Bronchial epithelial cell (primary cell): ENCODE measurements at regions not wholly inside any gene's neighbourhood (a gene's known extent, or its start where the extent isn't known, plus 50 kb on each side); places are given as distances from the start of the nearest gene placed in this dataset.

Experiments
- DNase-seq: peaks from one replicate; pipeline ENCODE4 v3.0.0-alpha.2; 2010; ENCODE audit warnings: low read depth
- FAIRE-seq: peaks from 2 replicates; lab custom pipeline; 2011; peaks lifted over from hg19 to GRCh38; lab: Jason Lieb, UNC
- H3K27me3 ChIP-seq: 2 replicates; pipeline ENCODE4 v1.5.1; 2011; ENCODE audit warnings: low read length; ENCODE audit not compliant: control insufficient read depth, insufficient read depth
- H3K36me3 ChIP-seq: 2 replicates; pipeline ENCODE4 v1.5.1; 2011; ENCODE audit warnings: low read length; ENCODE audit not compliant: control insufficient read depth, insufficient read depth
- H3K4me3 ChIP-seq: 2 replicates; pipeline ENCODE4 v1.5.1; 2011; ENCODE audit warnings: mild to moderate bottlenecking, low read depth, low read length, control low read depth
- TF ChIP-seq, protein P1 (sequence below): IDR thresholded peaks from 2 replicates; pipeline ENCODE4 v1.5.1; 2011; ENCODE audit warnings: mild to moderate bottlenecking, moderate library complexity, low read length, control low read depth, inconsistent platforms; ENCODE audit not compliant: insufficient read depth, severe bottlenecking

- Histone ChIP-seq H3K36me3 (no peaks in the 10 kb centered on the region), H3K27me3 (no peaks in the 10 kb centered on the region), H3K4me3 (no peak overlapping the region)
- FAIRE-seq: no peak
- TF ChIP-seq, protein P1, sequence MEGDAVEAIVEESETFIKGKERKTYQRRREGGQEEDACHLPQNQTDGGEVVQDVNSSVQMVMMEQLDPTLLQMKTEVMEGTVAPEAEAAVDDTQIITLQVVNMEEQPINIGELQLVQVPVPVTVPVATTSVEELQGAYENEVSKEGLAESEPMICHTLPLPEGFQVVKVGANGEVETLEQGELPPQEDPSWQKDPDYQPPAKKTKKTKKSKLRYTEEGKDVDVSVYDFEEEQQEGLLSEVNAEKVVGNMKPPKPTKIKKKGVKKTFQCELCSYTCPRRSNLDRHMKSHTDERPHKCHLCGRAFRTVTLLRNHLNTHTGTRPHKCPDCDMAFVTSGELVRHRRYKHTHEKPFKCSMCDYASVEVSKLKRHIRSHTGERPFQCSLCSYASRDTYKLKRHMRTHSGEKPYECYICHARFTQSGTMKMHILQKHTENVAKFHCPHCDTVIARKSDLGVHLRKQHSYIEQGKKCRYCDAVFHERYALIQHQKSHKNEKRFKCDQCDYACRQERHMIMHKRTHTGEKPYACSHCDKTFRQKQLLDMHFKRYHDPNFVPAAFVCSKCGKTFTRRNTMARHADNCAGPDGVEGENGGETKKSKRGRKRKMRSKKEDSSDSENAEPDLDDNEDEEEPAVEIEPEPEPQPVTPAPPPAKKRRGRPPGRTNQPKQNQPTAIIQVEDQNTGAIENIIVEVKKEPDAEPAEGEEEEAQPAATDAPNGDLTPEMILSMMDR: no peak
- no peak for DNase-seq
These were observed 2086.5 kb upstream of the TENM3 start for GRCh38 chr4:180156684-180157083.

DNA sequence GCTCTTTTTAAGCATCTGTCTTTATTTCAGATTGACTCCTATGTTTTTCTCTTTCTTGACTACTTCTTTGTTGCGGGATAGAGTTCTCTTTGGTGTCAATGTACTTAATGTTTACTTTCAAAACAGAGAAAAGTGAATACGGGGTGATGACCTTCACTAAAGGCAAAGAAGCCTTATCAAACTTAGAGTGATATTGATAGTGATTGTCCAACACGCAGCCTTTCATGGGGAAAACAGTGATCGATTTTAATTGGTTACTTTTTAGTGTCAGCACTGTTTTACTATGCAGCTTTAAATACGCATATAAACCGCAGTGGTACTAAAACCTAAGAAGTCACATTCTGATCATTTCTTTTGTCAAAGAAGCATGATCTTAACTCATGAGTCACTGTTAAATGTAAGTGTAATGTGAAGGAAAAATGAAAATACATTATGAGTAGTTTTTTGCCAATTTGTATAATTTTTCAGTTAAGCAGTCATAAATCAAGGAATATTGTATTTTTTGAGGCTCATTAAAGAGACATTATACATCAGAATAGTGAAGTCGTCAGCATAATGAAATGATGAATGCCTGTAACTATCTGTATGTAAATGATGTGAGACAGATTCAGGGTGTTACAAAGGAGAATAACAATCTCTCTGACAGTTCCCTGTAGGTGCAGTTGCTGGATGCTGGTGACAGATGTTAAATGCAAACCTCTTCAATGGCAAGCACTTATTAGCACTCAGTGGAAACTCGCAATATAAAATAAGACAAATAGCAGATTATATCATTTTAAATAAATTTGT lies 2082.8 kb upstream of the TENM3 start:
- FAIRE-seq: no peak
- H3K4me3 ChIP-seq: no peak overlapping the region
- no peaks in the 10 kb centered on the region for H3K36me3 ChIP-seq
- no peaks in the 10 kb centered on the region for H3K27me3 ChIP-seq
- TF ChIP-seq, protein P1: no peak
- no peak for DNase-seq

GRCh38 chr4:180164799-180165198 lies 2078.4 kb upstream of the TENM3 start:
- Histone ChIP-seq H3K4me3 (no peak overlapping the region), H3K36me3 (no peaks in the 10 kb centered on the region), H3K27me3 (no peaks in the 10 kb centered on the region)
- TF ChIP-seq, protein P1: no peak
- DNase-seq: no peak
- no peak for FAIRE-seq

DNA sequence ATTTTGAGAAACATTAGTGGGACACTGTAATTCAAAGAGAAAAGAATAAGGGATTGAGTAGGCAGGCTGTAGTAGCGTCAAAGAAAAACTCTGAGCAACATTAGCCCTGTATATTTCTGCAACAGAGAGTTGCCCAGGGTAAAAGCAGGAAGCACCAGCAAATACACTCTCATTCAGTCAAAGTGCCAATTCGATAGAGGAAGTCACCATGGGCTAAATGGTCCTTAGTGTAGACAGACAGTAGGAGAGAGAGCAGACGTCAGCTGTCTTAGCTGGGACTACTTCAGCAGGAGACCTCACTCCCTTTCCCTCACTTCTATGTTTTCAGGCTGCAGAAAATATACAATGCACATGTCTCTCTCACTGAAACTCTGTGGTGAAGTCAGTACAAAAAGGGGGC lies 2073.8 kb upstream of the TENM3 start:
- Histone ChIP-seq H3K27me3 (no peaks in the 10 kb centered on the region), H3K36me3 (no peaks in the 10 kb centered on the region), H3K4me3 (no peak overlapping the region)
- TF ChIP-seq, protein P1: no peak
- no peak for DNase-seq
- no peak for FAIRE-seq

- DNase-seq (no peak), FAIRE-seq (no peak)
- H3K27me3 ChIP-seq: no peaks in the 10 kb centered on the region
- H3K36me3 ChIP-seq: no peaks in the 10 kb centered on the region
- no peak overlapping the region for H3K4me3 ChIP-seq
- TF ChIP-seq, protein P1: no peak
These were observed 2073.2 kb upstream of the TENM3 start for GRCh38 chr4:180169966-180170365.

DNA sequence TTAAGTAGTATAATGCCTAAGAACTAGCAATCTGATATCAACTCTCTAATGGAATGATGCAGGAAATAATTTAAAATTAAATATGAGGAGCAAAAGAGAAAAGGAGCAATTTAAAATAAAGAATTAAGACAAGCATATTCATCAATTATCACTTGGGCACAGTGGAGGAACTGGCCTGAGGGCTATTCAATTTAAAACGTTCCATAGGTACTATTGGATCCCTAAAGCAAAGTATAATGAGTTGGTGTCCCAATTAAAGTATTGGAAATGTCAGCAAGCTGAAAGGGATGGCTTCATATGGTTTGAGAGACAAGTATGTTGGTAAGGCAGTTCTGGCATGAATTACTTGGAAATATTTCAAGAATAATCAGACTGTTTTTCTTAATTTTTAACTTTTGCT lies 2064.1 kb upstream of the TENM3 start:
- FAIRE-seq (no peak), DNase-seq (no peak)
- H3K36me3 ChIP-seq: no peaks in the 10 kb centered on the region
- no peaks in the 10 kb centered on the region for H3K27me3 ChIP-seq
- no peak overlapping the region for H3K4me3 ChIP-seq
- TF ChIP-seq, protein P1: no peak
